HG02588 (cell line): ENCODE measurements at regions not wholly inside any gene's neighbourhood (a gene's known extent, or its start where the extent isn't known, plus 50 kb on each side); places are given as distances from the start of the nearest gene placed in this dataset.

Experiments
- ATAC-seq: cut with Tn5 transposase; IDR thresholded peaks from one replicate; pipeline ENCODE4 v1.9.1; 2021; ENCODE audit warnings: mild to moderate bottlenecking, moderate library complexity; ENCODE audit not compliant: unreplicated experiment

- no peak for ATAC-seq
These were observed 203.8 kb upstream of the CD96 start for GRCh38 chr3:111338059-111338698.

- ATAC-seq: no peak
These were observed 203.0 kb upstream of the CD96 start for GRCh38 chr3:111339017-111339416.

DNA sequence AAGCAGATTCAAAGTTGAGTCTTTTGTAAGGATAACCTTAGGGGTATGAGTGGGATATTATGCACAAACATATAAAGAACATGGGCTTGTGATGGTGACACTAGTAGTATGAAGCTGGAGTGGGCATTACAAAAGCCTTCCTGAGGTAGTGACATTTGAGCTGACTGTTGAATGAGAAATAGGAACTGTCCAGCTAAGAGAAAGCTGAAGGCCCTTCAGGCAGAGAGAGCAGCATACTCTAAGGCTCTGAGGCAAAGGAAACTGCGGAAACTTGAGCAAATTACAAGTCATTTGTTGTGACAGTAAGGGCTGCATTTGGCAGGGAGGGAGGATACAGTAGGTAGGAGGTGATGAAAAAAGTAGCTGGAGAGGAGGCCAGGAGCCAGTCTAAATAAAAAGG, 190.7 kb upstream of the CD96 start:
- no peak for ATAC-seq

GRCh38 chr3:111352585-111352984, 189.4 kb upstream of the CD96 start:
- no peak for ATAC-seq

DNA sequence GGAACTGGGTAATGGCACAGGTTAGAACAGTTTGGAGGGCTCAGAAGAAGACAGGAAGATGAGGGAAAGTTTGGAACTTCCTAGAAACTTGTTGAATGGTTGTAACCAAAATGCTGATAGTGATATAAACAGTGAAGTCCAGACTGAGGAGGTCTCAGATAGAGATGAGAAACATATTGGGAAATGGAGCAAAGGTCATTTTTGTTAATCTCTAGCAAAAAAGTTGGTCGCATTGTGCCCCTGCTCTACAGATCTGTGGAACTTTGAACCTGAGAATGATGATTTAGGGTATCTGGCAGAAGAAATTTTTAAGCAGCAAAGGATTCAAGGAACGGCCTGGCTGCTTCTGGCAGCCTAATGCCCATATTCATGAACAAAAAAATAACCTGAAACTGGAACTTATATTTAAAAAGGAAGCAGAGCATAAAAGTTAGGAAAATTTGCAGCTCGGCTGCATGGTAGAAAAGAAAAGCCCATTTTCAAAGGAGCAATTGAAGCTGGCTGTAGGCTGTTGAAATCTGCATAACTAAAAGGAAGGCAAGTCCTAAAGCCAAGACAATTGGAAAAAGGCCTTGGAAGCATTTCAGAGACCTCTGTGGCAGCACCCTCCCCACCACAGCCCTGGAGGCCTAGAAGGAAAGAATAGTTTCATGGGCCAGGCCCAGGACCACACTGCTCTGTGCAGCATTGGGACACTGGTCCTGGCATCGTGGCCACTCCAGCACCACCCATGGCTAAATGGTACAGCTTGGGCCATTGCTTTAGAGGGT, 182.6 kb upstream of the CD96 start:
- no peak for ATAC-seq

DNA sequence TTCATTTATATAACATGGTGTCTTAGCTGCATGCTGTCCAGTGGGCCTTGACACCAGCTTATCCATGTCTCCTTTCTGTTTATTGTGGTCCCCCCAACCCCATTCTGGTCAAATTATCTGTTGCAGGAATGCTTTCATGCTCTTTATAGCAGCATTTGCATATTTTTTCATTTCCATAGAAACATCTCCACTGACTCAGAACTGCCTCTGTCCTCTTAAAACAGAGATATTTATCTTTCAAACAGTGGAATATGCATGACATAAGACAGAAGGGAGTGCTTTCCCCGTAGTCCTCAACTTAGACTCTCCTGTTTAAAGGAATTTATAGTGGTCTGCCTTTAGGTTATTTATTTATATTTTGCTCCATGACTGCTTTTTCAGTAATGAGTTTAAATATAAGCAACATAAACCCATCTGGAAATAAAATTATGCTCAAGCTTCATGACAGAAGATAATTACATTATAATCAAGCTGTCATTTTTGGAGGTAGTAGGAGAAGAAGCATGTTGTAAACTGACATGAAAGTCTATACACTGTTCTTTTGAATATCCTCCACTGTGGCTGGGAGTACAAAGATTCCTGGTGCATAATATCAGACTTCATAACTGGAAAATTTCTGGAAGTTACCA, 179.5 kb upstream of the CD96 start:
- ATAC-seq: no peak

DNA sequence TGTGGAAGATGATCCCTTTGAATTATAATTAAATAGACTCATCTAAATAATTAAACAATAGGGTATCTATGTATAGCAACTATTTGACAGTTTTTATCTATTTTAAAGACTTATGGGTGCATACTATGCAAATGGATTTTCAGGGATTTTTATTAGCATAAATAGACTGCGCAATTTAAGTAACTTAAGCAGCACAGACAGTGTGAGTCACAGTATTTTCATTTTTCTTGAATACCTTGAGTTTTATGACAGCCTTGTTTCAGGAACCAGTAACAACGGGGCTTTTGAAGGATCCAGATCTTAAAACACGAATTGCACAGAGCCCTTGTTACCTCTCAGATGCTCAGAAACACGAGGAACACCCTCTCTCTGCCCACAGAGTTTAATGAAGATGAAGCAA, 175.5 kb upstream of the CD96 start:
- no peak for ATAC-seq

GRCh38 chr3:111368056-111368455, 173.9 kb upstream of the CD96 start:
- no peak for ATAC-seq

GRCh38 chr3:111369958-111370357, 172.0 kb upstream of the CD96 start:
- ATAC-seq: no peak

DNA sequence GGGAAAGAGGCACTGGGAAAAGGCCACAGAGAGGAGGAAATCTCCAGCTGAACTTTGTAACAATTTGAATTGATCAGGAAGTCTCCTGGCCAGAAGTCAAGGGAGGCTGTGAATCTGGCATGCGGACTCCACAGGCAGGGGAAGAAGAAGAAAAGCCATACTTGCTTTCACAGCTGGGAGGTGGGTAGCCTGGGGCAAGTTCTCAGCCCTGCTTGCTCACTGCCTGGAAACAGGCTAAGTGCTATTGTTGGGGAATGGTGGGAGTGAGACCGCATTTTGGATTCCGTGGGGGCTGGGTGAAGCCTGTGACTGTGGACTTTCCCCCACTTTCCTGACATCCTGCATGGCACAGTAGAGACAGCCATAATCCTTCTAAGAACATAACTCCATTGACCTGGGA, 168.8 kb upstream of the CD96 start:
- no peak for ATAC-seq

DNA sequence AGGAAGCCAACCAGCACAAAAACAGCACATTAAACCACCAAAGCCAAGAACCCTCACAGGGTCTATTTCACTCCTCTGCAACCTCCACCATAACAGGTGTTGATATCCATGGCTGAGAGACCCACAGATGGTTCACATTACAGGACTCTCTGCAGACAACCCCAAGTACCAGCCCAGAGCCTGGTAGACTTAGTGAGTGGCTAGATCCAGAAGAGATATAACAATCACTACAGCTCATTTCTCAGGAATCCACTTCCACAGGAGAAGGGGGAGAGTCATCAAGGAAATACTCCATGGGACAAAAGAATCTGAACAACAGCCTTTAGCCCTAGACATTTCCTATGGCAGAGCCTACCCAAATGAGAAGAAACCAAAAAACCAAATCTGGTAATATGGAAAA, 168.1 kb upstream of the CD96 start:
- no peak for ATAC-seq

DNA sequence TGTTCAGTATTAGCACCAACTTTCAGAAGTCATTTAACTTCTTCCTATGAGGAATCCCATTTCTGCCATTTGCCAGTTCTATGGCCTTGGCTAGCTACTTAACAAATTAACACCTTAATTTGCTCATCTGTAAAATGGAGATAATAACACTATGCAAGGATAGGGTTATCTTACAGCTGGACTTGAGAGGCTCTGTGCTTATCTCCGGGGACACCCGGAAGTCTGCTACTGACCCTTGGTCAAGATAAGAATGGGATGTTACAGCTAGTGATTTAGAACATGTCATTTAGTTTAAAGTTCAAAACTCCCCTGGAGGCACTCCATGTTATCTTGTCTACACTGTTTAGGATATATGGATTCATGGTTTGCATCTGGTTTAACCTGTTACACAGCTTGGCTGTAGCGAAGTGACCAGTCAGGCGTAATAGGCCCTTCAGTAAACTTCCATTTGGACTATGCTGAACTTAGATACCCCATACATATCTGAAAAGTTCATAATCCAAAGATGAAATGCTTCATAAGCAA, 156.0 kb upstream of the CD96 start:
- ATAC-seq: no peak

GRCh38 chr3:111392894-111393398, 149.1 kb upstream of the CD96 start:
- ATAC-seq: no peak

DNA sequence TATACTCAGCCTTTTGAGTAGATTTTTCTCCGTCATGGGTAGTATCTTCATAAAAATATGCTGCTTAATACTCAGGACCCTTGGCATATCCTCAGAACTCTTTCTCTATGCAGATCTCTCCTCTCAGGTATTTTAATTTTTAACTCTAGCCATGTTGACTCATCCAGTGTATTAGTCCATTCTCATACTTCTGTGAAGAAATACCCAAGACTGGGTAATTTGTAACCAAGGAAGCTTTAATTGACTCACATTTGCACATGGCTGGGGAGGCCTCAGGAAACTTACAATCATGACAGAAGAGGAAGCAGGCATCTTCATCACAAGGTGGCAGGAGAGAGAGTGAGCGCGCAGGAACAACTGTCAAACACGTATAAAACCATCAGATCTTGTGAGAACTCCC, 129.3 kb upstream of the CD96 start:
- ATAC-seq: no peak

GRCh38 chr3:111414531-111414930, 127.5 kb upstream of the CD96 start:
- no peak for ATAC-seq

- ATAC-seq: no peak
These were observed 127.0 kb upstream of the CD96 start for GRCh38 chr3:111415018-111415417.

DNA sequence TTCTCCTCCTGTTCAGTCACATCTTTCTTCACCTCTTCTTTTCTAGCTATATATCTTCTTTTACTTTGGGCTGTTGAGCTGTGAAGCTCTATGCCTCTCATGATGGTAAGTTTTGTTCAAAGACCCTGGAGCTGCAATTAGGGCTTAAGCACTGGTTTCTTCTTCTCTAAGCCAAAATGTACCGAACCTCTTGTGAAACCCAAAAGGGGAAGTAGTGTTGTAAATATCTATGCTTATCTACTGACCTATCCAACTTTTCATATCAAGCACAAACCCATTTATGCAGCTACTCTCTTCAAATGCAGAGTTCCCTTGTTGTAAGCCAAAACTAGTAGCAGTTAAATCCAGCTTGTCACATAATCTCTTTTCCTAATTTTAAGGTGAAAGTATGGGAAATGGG, 123.6 kb upstream of the CD96 start:
- ATAC-seq: no peak

- no peak for ATAC-seq
These were observed 113.7 kb upstream of the CD96 start for GRCh38 chr3:111428301-111428700.

GRCh38 chr3:111434941-111435622, 106.9 kb upstream of the CD96 start:
- no peak for ATAC-seq

DNA sequence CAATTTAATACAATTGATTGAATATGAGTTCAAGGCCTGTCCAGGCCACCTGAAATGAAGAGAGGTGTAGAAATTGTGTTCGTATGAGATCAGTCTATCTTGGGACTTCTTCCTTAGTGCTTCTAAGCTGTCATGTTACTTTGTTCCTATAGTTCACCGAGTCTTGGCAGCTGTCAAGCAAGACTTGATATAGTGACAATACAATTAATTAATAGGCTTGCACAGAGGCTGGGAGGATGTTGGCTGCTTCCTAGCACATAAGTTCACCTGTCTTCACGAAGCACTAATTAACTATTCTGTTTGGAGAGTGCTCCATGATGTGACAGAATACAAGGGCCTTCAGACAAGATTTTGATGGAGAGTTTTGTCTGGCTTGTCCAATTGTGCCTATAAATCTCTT, 103.7 kb upstream of the CD96 start:
- no peak for ATAC-seq

GRCh38 chr3:111454551-111454950, 87.4 kb upstream of the CD96 start:
- ATAC-seq: no peak
